Stimulated activated CD4-positive, alpha-beta T cell treated with anti-CD3 and anti-CD28 coated beads, Interleukin-4, amount 100 ng/mL, for 4 hours (primary cell): ENCODE measurements at regions not wholly inside any gene's neighbourhood (a gene's known extent, or its start where the extent isn't known, plus 50 kb on each side); places are given as distances from the start of the nearest gene placed in this dataset.

Experiments
- DNase-seq, 2 experiments: peaks; one replicate each; pipeline ENCODE4 v3.0.0-alpha.2; 2020

DNA sequence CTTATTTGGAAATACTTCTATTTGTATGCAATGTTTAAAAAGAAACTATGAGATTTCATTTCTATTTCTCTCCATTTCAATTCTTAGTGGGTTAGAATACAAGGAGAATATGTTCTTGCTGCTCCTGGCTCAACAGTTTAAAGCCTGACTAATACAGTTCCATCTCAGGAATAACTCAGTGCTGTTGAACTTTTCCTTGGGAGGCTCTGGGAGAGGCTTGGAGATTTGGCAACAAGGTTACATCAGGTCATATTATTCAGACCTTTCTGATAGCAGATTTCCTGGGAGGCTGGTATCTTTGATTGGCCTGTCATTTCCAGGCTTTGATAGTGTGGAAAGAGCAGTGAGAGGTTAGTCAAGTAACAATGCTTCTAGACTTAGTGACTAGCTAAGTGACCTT is 481.7 kb upstream of the KLF4 start:
- no peak for DNase-seq

DNA sequence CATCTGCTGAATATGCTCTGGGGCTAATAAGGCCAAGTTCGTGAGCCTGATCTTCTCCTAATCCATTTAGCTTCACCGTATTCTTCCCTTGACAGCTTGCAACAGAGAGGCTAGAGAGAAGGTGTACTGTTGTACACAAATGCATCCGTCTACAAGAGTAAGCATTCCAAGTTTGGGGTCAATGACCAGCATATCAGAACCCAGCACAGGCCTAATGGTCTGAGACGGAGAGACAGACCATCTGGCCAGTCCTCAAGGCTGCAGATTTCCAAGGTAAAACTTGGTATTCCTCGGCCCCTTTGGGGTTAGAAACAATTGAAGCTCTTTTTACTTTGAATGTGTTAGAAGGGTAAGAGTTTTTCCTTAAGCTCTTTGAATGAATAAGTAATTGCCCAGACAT is 481.2 kb upstream of the KLF4 start:
- DNase-seq, result no peak

DNA sequence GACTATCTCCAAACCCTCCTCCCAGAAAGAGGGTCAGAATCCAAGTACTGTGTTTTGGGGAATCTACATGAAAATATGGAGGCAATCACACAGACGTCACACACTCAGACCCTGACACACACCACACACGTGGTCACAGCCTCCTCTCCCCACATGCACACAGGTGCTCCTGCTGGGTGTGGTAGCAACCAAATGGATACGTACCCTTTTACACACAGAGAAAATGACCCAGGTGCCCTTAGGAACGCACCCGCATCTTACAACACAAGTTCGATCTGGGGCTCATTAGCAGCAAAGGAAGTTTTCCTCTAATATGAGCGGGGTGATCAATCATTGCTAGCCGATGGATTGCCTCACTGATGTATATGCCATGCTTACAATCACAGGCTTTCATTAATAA is 480.2 kb upstream of the KLF4 start:
- DNase-seq, result no peak

GRCh38 chr9:107969141-107969540 is 479.6 kb upstream of the KLF4 start:
- DNase-seq, result no peak

GRCh38 chr9:107963246-107963645 is 473.7 kb upstream of the KLF4 start:
- DNase-seq, result no peak

GRCh38 chr9:107960916-107961315 is 471.3 kb upstream of the KLF4 start:
- no peak for DNase-seq

GRCh38 chr9:107954312-107954711 is 464.7 kb upstream of the KLF4 start:
- DNase-seq, result no peak

DNA sequence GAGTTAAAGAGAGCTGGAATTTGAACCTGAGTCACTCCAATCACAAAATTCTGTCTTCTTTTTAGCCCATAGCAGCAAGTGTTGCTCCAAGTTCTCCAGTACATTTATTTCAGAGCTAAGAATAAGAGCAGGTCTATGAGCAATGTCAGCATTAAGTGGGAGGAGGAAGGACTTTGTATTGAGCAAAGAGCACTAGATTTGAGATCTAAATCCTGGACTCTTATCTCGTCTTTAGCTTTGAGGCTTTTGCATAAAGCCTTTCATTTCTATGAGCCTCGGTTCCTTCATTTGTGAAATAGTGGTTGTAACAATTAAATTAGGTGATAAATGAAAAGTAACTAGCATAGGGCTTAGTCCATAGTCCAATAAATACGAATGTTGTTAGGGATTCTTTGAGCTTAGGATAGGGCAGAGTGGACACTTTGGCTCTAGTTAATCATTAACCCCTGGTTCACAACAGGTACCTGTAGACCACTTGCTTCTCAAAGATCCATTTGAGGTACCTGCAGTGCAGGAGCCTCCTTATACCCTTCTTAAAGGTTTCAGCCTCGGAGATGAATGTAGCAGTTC is 464.1 kb upstream of the KLF4 start:
- DNase-seq, result no peak

DNA sequence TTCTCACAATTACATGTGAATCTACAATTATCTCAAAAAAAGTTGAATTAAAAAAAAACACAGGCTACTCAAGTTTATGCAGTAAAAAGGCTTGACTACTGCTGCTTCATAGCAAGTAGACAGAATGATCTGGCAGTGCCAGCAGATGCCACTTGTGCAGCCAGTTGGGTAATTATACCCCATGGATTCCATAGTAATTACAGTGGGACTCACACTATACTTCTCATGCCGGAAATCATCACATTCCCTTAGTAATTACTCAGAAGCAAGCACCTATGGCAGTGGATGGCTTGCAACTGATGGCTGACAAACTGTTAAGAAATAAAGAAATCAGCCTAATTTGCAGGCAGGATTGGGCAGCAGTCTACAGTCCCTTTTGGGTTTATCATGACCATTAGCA is 463.2 kb upstream of the KLF4 start:
- DNase-seq, result no peak

- DNase-seq, result no peak
These were observed 461.9 kb upstream of the KLF4 start for GRCh38 chr9:107951511-107951910.

GRCh38 chr9:107949061-107949460 is 459.5 kb upstream of the KLF4 start:
- no peak for DNase-seq

DNA sequence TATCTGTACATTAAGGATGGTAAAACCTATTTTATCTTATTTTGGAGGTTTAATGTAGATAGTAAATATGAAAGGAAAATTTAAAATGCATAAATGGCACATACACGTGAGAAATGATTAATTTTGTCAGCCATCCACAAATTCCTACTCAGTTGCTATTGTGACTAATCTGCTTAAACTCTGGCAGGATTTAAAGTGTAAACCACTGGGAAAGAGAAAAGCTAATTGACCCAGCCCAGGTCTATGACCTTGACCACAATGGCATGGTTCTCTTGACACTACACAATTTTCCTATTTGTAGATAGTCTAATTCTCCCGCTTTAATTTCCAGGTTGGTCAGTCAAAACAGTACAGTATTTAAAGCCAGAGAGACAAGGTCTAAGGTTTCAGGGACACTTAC is 459.0 kb upstream of the KLF4 start:
- DNase-seq, result no peak

GRCh38 chr9:107948086-107948485 is 458.5 kb upstream of the KLF4 start:
- no peak for DNase-seq

- DNase-seq, result no peak
These were observed 457.0 kb upstream of the KLF4 start for GRCh38 chr9:107946364-107947141.

DNA sequence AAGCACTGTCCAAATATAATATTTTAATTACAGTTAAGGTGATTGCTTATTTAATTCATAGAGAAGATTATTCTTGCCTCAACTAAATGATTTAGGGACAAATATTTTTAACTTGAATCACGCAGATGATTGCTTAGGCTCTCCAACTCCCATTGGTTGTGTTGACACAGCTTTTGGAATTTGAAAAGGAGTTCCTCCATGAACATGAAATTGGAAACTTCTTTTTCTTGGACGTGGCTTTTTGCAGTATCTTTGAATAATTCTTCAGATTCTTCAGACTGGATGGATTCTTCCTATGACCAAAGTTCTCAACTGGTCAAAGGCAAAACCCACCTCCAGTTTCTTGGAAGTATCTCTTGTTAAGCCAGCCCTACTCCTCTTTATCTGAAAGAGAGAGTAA is 456.4 kb upstream of the KLF4 start:
- DNase-seq, result no peak

GRCh38 chr9:107945493-107945892 is 455.9 kb upstream of the KLF4 start:
- DNase-seq, result no peak

- DNase-seq, result no peak
These were observed 454.8 kb upstream of the KLF4 start for GRCh38 chr9:107944387-107944786.

GRCh38 chr9:107943901-107944300 is 454.3 kb upstream of the KLF4 start:
- no peak for DNase-seq

- no peak for DNase-seq
These were observed 453.3 kb upstream of the KLF4 start for GRCh38 chr9:107942856-107943255.

- DNase-seq, result no peak
These were observed 452.7 kb upstream of the KLF4 start for GRCh38 chr9:107942291-107942690.

GRCh38 chr9:107940616-107941595 is 451.3 kb upstream of the KLF4 start:
- no peak for DNase-seq

DNA sequence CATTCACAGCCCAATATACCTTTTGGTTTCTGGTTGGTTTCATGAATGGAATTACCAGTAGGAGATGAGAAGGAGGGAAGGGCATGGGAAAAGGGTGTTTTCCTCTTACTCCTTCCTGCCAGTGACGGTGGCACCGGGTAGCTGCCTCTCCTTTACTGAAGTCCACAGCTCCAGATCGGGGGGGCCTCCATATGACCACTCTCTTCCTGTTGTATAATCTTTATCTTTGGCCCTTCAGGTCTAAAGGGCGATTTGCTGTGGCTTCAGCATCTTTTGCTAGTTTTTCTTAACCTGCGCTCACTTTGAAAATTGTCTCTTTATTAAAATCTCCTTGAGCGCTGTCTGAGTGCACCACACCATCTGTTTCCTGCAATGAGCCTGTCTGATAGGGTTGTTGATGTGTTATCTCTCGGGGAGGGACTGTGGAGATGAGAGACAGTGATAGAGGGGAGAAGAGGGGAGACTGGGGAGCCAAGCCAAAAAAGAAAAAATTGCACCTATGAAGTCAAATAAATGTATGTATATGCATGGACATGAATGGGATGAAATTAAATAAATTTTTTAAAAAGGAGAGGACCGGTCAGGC is 449.3 kb upstream of the KLF4 start:
- DNase-seq, result no peak

- no peak for DNase-seq
These were observed 446.4 kb upstream of the KLF4 start for GRCh38 chr9:107935931-107936330.
